ENCODE measurements at regions not wholly inside any gene's neighbourhood (a gene's known extent, or its start where the extent isn't known, plus 50 kb on each side); places are given as distances from the start of the nearest gene placed in this dataset.

- Mint-ChIP-seq H3K9me3 (ENCODE audit: low read depth) (peaks cover 32% of the 10 kb centered on the region), H3K4me3 (ENCODE audit: low read depth) (no peak overlapping the region), H3K36me3 (ENCODE audit: insufficient read depth) (peaks cover 5% of the 10 kb centered on the region), H3K27me3 (no peaks in the 10 kb centered on the region), H3K27ac (no peak overlapping the region), H3K4me1 (ENCODE audit: low read depth) (no peaks in the 10 kb centered on the region)
- TF ChIP-seq CTCF (IDR thresholded peaks at IDR 0.05; ENCODE audit: unreplicated experiment) = no peak
- no peak for DNase-seq (ENCODE audit: low spot score, unreplicated experiment)
Measured at GRCh38 chr5:58380655-58381054, 79.2 kb downstream of the PLK2 start.

- H3K9me3 Mint-ChIP-seq (ENCODE audit: low read depth) = peaks cover 41% of the 10 kb centered on the region
- H3K27ac Mint-ChIP-seq = no peak overlapping the region
- H3K4me3 Mint-ChIP-seq (ENCODE audit: low read depth) = no peak overlapping the region
- H3K27me3 Mint-ChIP-seq = no peaks in the 10 kb centered on the region
- peaks cover 7% of the 10 kb centered on the region for H3K36me3 Mint-ChIP-seq (ENCODE audit: insufficient read depth)
- TF ChIP-seq CTCF (IDR thresholded peaks at IDR 0.05; ENCODE audit: unreplicated experiment) = no peak
- DNase-seq (ENCODE audit: low spot score, unreplicated experiment) = no peak
- no peaks in the 10 kb centered on the region for H3K4me1 Mint-ChIP-seq (ENCODE audit: low read depth)
Measured at GRCh38 chr5:58378613-58379390, 81.1 kb downstream of the PLK2 start.

GRCh38 chr5:58370606-58371005, 89.3 kb downstream of the PLK2 start:
- H3K36me3 Mint-ChIP-seq (ENCODE audit: insufficient read depth) = peaks cover 2% of the 10 kb centered on the region
- DNase-seq (ENCODE audit: low spot score, unreplicated experiment) = no peak
- no peaks in the 10 kb centered on the region for H3K27me3 Mint-ChIP-seq
- no peak overlapping the region for H3K4me3 Mint-ChIP-seq (ENCODE audit: low read depth)
- H3K4me1 Mint-ChIP-seq (ENCODE audit: low read depth) = no peaks in the 10 kb centered on the region
- H3K27ac Mint-ChIP-seq = no peak overlapping the region
- TF ChIP-seq CTCF (IDR thresholded peaks at IDR 0.05; ENCODE audit: unreplicated experiment) = no peak
- H3K9me3 Mint-ChIP-seq (ENCODE audit: low read depth) = peaks cover 11% of the 10 kb centered on the region

- Mint-ChIP-seq H3K4me3 (ENCODE audit: low read depth) (no peak overlapping the region), H3K4me1 (ENCODE audit: low read depth) (no peaks in the 10 kb centered on the region), H3K9me3 (ENCODE audit: low read depth) (peaks cover 5% of the 10 kb centered on the region), H3K36me3 (ENCODE audit: insufficient read depth) (peaks cover under 1% of the 10 kb centered on the region), H3K27ac (no peak overlapping the region), H3K27me3 (no peaks in the 10 kb centered on the region)
- TF ChIP-seq CTCF (IDR thresholded peaks at IDR 0.05; ENCODE audit: unreplicated experiment) = no peak
- no peak for DNase-seq (ENCODE audit: low spot score, unreplicated experiment)
Measured at GRCh38 chr5:58369513-58370190, 90.2 kb downstream of the PLK2 start.

- H3K4me1 Mint-ChIP-seq (ENCODE audit: low read depth) = no peaks in the 10 kb centered on the region
- no peak for DNase-seq (ENCODE audit: low spot score, unreplicated experiment)
- H3K36me3 Mint-ChIP-seq (ENCODE audit: insufficient read depth) = no peaks in the 10 kb centered on the region
- no peak overlapping the region for H3K4me3 Mint-ChIP-seq (ENCODE audit: low read depth)
- no peaks in the 10 kb centered on the region for H3K9me3 Mint-ChIP-seq (ENCODE audit: low read depth)
- TF ChIP-seq CTCF (IDR thresholded peaks at IDR 0.05; ENCODE audit: unreplicated experiment) = no peak
- no peaks in the 10 kb centered on the region for H3K27me3 Mint-ChIP-seq
- no peak overlapping the region for H3K27ac Mint-ChIP-seq
Measured at GRCh38 chr5:58366461-58366860, 93.4 kb downstream of the PLK2 start.
